ENCODE measurements at regions not wholly inside any gene's neighbourhood (a gene's known extent, or its start where the extent isn't known, plus 50 kb on each side); places are given as distances from the start of the nearest gene placed in this dataset.
"Not testable (repeated sequence)": the region's sequence is repeated elsewhere in the genome, so short reads cannot be mapped to it uniquely, and the experiment has no call there.

- DNase-seq (ENCODE audit: low read depth): no peak
These were observed 220.1 kb downstream of the DHX15 start for GRCh38 chr4:24364249-24364648.

- DNase-seq (ENCODE audit: low read depth): no peak
These were observed 220.6 kb downstream of the DHX15 start for GRCh38 chr4:24363751-24364150.

- no peak for DNase-seq (ENCODE audit: low read depth)
These were observed 232.2 kb downstream of the DHX15 start for GRCh38 chr4:24352112-24352511.

GRCh38 chr4:24349168-24349996 is 235.0 kb downstream of the DHX15 start:
- not testable (repeated sequence) for DNase-seq (ENCODE audit: low read depth)

- no peak for DNase-seq (ENCODE audit: low read depth)
These were observed 245.1 kb downstream of the DHX15 start for GRCh38 chr4:24339260-24339659.

GRCh38 chr4:24337451-24338190 is 246.7 kb downstream of the DHX15 start:
- DNase-seq (ENCODE audit: low read depth): no peak

GRCh38 chr4:24335616-24336015 is 248.7 kb downstream of the DHX15 start:
- DNase-seq (ENCODE audit: low read depth): no peak

- DNase-seq (ENCODE audit: low read depth): no peak
These were observed 249.4 kb downstream of the DHX15 start for GRCh38 chr4:24334906-24335305.

- no peak for DNase-seq (ENCODE audit: low read depth)
These were observed 253.8 kb downstream of the DHX15 start for GRCh38 chr4:24330573-24330972.

GRCh38 chr4:24330172-24330571 is 254.2 kb downstream of the DHX15 start:
- peak; percentile 3 for DNase-seq (ENCODE audit: low read depth)

GRCh38 chr4:24328711-24329110 is 255.6 kb downstream of the DHX15 start:
- no peak for DNase-seq (ENCODE audit: low read depth)

- no peak for DNase-seq (ENCODE audit: low read depth)
These were observed 256.0 kb downstream of the DHX15 start for GRCh38 chr4:24328310-24328709.

- no peak for DNase-seq (ENCODE audit: low read depth)
These were observed 261.4 kb downstream of the DHX15 start for GRCh38 chr4:24322995-24323394.

- DNase-seq (ENCODE audit: low read depth): peak; percentile 13
These were observed 261.8 kb downstream of the DHX15 start for GRCh38 chr4:24322511-24322910.

- DNase-seq (ENCODE audit: low read depth): peak; percentile 6
These were observed 262.7 kb downstream of the DHX15 start for GRCh38 chr4:24321616-24322015.

GRCh38 chr4:24321131-24321530 is 263.2 kb downstream of the DHX15 start:
- DNase-seq (ENCODE audit: low read depth): peak; percentile 69

- no peak for DNase-seq (ENCODE audit: low read depth)
These were observed 265.0 kb downstream of the DHX15 start for GRCh38 chr4:24319387-24319786.

- no peak for DNase-seq (ENCODE audit: low read depth)
These were observed 269.3 kb downstream of the DHX15 start for GRCh38 chr4:24315056-24315455.

GRCh38 chr4:24312261-24312913 is 272.0 kb downstream of the DHX15 start:
- no peak for DNase-seq (ENCODE audit: low read depth)

- DNase-seq (ENCODE audit: low read depth): no peak
These were observed 280.4 kb downstream of the DHX15 start for GRCh38 chr4:24303926-24304325.

- no peak for DNase-seq (ENCODE audit: low read depth)
These were observed 285.4 kb downstream of the DHX15 start for GRCh38 chr4:24298911-24299310.

GRCh38 chr4:24287096-24287495 is 297.3 kb downstream of the DHX15 start:
- DNase-seq (ENCODE audit: low read depth): no peak

- no peak for DNase-seq (ENCODE audit: low read depth)
These were observed 298.6 kb downstream of the DHX15 start for GRCh38 chr4:24285759-24286158.

Data from HS-5 (cell line).